ENCODE measurements at regions not wholly inside any gene's neighbourhood (a gene's known extent, or its start where the extent isn't known, plus 50 kb on each side); places are given as distances from the start of the nearest gene placed in this dataset.
A peak's percentile ranks its signal among the peaks of the same experiment; 100 is the strongest.
"Not testable (repeated sequence)": the region's sequence is repeated elsewhere in the genome, so short reads cannot be mapped to it uniquely, and the experiment has no call there.

DNA sequence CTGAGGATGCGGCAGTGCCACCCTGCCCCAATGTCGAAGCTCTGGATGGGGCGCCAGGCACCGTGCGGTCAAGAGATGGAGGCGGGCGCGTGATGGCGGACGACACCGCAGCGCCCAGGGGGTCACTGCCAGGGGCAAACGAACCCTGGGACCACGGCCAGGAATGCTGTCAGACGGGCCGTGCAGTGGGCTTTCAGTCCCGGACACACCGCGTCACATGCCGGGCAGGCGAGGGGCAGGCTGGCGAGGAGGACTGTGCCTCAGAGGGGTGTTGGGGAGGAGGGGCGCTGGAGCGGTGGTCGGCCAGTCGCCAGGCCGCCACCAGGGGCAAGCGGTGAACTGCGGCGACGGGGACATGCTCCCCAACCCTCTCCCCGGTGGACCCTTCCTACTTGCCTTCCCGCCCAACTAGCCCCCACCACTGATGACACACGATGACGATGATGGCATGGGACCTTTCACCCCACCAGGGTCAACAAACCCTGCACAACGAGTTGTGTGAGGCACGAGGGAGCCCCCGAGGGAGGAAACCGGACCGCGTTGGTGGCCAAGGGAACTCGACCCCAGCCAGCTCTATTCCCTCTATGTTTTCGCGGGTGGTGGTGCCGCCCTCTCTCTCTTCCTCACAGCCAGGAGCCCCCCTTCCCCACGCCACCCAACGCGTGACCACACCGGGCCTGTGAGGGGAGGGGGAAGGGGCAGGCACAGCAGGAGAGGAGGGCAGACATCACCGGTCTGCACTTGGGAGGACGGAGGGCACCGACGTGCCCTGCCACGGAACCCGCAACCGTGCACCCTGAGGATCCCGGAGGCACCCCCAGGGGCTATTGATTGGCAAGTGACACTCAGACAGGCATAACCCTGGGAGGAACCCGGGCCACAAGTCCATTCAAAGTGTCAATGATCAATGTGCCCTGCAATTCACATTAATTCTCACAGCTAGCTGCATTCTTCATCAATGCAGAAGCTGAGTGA lies 1960.9 kb upstream of the DEFB115 start:
- no peak for DNase-seq

DNA sequence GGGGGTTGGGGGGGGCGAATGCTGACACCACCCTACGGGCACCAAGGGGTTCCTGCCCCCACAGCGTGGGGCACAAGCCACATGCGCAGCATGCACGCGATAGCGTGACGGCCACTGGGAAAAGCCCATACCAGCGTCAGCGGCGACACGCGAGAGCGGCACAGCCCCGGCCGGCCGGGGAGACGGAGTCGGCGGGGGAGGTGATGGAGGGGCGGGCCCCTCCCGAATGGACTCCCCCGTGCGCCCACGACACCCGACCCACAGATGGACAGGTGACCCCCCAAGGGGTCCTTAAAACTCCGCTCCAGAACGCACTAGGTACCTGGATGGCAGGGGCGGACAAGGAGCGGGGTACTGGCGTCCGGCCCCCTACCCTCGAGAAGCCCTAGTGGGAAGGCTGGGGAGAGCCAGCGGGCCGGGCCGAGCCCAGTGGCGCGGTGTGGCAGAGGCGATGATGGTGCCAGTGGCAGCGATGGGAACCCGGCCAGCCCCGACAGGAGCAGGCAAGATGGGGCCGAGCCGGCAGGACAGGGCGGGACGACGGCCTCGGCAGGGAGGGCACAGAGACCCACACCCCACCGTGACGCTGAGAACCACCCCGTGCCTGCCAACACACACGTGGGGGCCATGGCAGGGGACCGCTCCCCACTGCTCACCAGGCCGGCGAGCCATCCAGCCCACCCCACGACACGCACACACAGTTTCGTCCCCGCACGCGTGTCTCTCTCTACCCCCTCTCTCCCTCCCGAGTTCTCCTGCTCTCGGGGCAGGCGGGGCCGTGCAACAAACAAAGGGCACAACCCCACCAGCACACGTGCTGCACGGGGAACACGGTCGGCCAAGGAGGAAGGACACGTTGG lies 1959.8 kb upstream of the DEFB115 start:
- DNase-seq = no peak

DNA sequence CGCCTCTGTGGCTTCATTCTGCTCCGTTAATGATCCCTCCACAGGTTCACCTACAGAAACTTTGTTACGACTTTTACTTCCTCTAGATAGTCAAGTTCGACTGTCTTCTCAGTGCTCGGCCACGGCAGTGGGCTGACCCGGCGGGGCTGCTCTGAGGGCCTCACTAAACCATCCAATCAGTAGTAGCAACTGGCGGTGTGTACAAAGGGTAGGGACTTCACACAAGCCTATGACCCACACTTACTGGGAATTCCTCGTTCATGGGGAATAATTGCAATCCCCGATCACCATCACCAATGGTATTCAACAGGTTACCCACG lies 1959.2 kb upstream of the DEFB115 start:
- no peak for DNase-seq

DNA sequence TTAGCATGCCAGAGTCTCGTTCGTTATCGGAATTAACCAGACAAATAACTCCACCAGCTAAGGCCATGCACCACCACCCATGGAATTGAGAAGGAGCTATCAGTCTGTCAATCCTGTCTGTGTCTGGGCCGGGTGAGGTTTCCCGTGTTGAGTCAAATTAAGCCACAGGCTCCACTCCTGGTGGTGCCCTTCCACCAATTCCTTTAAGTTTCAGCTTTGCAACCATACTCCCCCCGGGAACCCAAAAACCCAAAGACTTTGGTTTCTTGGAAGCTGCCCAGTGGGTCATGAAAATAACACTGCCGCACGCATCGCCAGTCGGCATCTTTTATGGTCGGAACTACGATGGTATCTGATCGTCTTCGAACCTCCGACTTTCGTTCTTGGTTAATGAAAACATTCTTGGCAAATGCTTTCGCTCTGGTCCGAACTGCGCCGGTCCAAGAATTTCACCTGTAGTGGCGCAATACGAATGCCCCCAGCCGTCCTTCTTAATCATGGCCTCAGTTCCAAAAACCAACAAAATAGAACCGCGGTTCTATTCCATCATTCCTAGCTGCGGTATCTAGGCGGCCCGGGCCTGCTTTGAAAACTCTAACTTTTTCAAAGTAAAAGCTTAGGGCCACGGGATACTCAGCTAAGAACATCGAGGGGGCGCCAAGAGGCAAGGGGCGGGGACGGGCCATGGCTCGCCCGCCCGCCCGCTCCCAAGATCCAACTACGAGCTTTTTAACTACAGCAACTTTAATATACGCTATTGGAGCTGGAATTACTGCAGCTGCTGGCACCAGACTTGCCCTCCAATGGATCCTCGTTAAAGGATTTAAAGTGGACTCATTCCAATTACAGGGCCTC lies 1958.5 kb upstream of the DEFB115 start:
- DNase-seq = no peak

DNA sequence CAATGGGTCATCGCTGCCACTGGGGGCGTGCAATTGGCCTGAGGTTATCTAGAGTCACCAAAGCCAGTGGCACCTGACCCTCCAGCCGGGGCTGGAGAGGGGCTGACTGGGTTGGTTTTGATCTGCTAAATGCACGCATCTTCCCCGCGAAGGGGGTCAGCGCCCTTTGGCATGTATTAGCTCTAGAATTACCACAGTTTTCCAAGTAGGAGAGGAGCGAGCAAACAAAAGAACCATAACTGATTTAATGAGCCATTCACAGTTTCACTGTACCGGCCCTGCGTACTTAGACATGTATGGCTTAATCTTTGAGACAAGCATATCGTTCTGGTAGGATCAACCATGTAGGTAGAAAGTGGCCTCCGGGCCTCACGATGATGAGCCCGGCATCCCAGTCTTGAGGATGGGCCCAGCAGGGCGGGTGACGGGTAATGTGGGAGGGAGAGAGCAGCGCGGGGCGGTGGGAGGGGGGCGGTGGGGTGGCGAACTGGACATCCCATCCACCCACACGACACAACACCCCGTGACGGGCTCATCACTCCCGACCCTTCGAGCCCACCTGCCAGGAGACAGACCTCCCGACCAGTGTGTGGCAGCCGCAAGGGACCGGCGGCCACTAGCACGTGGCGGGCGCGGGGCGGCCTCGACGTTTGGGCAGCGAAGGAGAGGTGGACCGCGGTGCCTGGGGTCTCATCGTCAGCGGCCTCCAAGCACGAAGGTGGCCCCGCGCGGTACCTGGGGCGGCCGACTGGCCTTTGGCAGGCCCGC lies 1957.5 kb upstream of the DEFB115 start:
- DNase-seq = no peak

DNA sequence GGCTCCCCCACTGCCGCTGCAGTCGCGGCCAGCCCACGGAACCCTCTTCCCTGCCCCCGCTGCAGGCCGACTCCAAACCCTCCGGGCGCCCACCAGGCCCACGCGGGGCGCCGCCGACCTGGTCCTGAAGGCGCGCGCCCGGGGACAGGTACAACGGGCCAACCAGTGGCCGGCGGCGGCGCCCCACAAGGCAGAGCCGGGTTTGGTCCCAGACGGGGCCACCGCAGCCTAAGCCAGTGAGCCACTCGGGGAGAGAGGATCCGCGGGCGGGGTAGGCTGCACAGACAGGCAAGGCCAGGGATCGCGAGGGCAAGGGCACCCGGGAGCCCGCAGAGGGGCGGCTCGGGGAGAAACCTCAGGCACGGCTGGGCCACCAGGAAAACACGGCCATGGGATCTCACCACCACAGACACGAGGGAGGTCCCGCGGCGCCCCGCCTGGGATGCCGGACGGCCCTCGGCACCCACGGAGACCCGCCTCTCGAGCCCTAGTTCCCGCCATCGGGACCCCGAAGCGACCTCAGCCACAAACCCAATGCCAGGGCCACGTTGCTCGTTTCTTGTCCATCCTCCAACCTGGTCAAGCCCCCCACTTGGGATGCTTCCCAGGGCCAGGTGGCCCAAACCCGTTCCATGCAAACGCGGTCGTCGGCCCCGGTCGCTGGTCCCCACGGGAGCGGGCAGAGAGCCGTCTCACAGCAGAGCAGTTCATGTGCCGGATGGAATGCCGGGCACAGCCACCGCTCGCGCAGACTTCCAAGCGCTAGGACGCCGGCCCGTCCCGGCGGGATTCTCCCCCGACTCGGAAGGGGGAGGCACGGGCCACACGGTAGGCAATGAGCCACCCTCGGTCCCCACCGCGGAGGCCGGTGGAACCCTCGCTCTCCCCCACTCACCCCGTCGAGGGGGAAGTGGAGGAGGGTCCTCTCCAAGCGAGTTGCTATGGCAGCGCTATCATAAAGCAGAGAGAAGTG lies 1956.6 kb upstream of the DEFB115 start:
- no peak for DNase-seq

DNA sequence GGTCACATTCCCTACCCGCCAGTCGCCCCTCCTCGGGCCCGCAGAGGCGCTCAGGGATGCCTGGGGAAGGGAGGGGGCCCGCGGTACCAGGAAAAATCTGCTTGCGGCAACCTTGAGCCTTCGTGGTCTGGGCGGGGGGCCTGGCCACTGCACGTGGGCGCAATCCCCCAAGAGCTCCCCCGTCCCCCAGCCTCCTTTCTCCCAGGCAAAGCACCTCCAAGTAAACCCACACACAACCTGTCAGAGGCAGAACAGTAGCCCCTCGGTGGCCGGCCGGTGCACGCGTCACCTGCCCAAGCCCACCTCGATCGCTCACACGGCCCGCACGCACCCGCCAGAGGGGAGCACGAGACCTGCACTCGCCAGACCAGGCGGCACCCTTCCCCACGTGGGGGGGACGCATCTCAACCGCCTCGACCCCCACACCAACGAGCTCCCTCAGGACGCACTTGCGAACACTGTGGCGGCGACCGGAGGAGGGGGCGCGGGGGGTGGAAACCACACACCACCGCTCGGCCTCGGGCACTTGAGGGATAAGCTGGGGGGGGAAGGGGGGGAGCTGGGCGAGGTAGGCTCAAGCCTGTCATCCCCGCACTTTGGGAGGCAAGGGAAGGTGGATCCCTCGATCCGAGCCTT lies 1955.7 kb upstream of the DEFB115 start:
- no peak for DNase-seq

DNA sequence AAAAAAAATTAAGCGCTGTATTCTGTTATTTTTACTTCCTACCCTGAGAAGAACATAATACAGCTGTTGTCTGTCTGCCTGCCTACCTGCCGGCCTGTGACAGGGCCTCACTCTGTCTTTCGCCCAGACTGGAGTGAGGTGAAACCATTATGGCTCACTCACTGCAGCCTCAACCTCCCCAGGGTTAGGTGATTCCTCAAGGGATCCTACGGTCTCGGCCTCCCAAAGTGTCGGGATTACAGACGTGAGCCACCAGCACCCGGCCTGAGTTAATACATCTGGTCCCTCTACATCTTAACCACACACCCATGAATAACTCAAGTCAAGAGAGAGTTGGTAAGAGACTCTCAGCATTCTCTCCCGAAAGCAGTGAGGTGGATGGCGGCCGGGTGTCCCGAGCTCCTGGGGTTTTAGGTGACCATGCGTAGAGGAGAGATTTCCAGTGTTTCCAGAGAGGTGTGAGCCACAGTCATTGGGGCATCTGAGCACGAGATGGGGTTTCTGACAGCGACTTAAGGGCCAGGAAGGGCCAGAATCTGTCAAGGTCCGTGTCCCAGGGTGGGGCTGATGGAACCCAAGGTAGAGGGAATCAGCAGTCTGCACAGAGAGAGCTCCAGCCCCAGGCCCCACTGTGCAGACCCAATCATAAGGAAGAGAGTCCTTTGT lies 1954.4 kb upstream of the DEFB115 start:
- DNase-seq = no peak

DNA sequence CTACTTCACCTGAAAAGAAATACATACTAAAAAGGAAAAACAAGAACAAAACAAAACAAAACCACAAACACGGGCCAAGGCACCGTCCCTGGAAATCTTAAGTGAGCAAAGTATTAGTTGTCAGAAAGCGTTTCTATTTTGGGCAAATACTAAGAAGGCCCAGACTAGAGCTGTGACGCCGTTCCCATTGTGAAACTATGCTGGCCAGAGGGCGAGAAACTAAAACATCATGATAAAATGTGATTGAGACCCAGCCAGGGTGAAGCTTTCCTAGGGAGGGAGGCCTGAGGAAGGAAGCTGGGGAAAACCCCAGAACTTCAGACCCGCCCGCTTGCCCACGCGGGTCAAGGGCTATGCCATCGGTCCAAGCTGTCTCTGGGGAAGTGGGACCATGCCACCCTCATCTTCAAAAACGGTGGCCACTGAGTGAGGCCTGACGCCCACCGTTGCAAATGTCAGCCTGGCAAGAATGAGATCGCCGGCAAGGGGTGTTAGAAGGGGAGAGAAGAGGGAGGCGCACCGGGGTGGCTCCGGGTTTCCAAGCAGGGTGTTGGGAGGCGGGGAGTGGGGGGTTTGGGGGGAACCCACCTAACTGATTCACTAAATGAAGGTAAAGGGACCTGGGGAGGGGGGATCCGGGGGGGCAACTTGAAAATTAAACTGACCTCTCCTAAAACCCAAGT lies 1950.9 kb upstream of the DEFB115 start:
- peak; percentile 36 for DNase-seq

DNA sequence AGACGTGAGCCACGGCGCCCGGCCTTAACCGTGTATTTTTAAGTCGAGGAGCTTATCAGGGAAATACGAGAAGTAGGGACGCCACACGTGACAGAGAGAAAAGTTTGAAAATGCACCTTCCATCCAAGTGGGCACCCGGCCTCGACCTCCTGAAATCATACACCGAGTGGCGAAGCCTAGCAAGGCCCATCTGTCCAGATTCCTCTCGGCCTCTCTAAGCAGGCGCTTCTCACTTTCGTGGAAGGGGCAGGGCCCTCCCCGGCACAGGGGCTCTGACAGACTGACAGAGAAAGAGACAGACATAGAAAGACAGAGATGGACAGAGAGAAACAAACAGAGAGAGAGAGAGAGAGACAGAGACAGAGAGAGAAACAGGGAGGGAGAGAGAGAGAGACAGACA lies 1950.0 kb upstream of the DEFB115 start:
- DNase-seq = not testable (repeated sequence)

DNA sequence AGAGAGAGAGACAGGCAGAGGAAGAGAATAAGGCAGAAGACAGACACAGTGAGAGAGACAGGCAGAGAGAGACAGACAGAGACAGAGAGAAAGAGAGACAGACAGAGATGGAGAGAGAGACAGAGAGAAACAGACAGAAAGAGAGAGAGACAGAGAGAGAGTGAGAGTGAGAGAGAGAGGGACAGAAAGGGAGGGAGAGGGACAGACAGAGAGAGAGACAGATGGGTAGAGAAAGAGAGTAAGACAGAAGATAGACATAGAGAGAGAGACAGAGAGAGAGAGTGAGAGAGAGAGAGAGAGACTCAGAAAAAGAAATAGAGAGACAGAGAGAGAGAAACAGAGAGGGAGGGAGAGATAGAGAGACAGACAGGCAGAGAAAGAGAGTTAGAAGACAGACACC lies 1948.5 kb upstream of the DEFB115 start:
- not testable (repeated sequence) for DNase-seq

DNA sequence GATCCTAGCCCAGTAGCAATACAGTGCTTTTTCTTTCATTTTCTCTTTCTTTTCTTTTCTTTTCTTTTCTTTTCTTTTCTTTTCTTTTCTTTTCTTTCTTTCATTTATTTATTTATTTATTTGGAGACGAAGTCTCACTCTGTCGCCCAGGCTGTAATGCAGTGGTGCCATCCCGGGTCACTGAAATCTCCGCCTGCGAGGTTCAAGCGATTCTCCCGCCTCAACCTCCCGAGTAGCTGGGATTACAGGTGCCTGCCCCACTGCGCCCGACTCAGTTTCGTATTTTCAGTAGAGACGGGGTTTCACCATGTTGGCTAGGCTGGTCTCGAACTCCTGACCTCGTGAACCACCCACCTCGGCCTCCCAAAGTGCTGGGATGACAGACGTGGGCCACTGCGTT lies 1948.0 kb upstream of the DEFB115 start:
- not testable (repeated sequence) for DNase-seq

DNA sequence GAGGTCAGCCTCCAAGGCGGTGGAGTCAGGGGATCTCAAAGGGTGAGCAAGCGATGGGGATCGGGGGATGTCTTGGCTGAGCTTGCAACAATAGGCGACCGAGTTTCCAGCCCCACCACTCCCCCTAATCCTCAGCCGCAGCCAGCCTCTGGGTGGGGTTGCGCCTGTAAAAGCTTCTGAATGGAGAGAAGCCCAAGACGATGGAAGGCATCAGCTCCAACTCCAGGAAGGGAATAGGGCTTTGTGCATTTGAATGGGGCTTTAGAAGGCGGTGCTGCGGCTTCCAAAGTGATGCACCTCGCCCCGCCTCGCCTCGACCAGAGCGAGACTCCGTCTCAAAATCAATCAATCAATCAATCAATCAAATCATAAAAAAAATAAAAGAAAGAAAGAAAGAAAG lies 1946.4 kb upstream of the DEFB115 start:
- DNase-seq = not testable (repeated sequence)

DNA sequence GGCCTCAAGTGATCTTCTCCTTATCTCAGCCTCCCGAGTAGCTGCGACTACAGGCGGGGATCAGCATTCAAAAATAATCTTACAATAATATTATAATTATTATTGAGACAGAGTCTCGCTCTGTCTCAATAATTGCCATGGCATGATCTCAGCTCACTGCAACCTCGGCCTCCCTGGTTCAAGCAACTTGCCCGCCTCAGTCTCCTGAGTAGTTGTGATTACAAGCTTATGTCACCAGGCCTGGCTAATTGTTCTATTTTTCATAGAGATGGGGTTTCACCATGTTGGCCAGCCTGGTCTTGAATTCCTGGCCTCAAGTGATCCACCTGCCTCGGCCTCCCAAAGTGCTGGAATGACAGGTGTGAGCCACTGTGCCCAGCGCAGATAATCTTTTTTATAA lies 1944.8 kb upstream of the DEFB115 start:
- not testable (repeated sequence) for DNase-seq

DNA sequence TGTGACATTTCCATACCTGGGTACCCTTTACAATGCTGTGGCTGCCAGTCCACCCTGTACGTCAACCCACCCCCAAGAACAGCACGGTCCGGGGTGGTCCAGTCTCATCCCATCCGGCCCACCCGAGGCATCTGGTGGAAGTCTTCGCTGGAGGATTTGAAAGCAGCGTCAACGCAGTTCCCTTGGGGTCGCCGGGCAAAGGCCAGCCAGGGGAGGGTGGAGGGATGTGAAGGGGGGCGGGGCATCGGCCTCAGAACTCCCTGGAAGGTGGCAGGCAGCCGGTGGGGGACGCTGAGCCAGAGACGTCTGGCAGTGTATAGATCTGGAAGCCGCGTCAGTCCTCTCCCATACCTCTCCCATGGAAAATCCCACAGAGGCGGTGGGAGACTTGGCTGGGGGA lies 1944.0 kb upstream of the DEFB115 start:
- DNase-seq = no peak

DNA sequence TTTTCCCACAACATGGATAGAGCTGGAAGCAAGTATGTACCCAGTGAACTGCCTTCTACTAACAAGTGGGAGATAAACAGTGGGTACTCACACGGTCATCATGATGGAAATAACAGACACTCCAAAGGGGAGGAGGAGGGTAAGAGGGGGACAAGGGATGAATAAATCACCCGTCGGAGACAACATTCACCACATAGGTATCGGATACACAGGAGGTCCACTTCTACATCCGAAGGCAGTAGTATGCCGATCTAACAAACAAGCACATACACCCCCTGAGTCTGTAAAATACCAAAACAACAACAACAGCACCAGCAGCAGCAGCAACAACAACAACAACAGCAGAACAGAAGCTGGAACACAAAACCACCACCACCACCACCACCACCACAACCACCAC lies 1943.2 kb upstream of the DEFB115 start:
- DNase-seq = no peak

DNA sequence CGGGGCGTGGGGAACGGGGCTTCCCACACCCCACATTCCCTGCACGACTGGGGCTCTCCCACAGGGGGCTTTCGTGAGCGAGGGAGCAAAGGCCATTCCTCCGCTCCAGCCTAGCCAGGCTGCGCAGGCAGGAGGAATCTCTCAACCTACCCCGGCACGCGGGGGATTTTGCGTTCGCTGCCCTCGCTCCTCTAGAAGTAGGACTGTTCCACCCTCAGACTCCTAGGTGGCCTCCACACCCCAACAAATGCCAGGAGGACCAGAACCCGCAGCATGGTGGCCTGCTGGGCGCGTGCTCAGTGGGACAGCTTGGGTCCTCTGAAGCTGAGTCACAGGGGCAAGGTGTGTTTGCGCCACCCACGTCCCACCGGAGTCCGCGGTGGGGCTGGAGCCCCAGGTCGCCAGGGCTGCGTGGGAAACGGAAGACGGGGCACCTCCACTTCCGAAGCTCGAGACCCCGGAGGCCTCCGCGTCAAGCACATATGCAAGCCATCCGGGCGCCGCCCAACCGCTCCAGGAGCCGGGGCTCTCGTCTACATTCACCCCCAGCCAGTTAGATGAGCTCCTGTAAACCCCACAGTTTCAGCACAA lies 1938.5 kb upstream of the DEFB115 start:
- no peak for DNase-seq

DNA sequence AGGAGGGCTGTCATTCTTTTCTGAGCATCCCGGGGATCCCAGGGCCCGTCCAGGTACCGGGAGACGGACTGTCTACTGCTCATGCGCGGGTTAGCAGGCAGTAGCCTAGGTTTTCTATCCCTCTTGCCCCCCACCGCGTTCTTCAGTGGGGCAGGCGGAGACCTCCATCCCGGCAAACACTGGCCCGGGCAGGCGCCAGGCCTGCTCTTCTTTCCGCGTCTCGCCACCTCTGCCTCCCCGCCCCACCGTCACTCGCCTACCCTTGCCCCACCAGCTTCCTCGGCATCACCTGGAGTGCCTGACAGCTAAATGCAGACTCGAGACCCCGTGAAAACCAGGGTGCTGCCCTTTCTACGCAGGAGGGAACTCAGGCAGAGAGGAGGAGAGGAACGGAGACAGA lies 1937.7 kb upstream of the DEFB115 start:
- no peak for DNase-seq

All from stimulated activated CD4-positive, alpha-beta T cell treated with anti-CD3 and anti-CD28 coated beads, Interleukin-15, amount 100 ng/mL, for 24 hours (primary cell).